ENCODE measurements at regions not wholly inside any gene's neighbourhood (a gene's known extent, or its start where the extent isn't known, plus 50 kb on each side); places are given as distances from the start of the nearest gene placed in this dataset.

- 0 out of 2 replicates have a peak, but pooled peaks have one; percentile 9 for TF ChIP-seq NFAT5 (CRISPR knock-in tag; IDR thresholded peaks at IDR 0.05)
- 0 out of 2 replicates have a peak, but pooled peaks have one; percentile 34 for TF ChIP-seq PAWR (CRISPR knock-in tag; IDR thresholded peaks at IDR 0.05; ENCODE audit: borderline replicate concordance)
- TF ChIP-seq ZNF382 (CRISPR knock-in tag; IDR thresholded peaks at IDR 0.05; ENCODE audit: borderline replicate concordance), result no peak
- peak; percentile 99 for TF ChIP-seq HMG20B (CRISPR knock-in tag; conservative IDR thresholded peaks at IDR 0.05)
- TF ChIP-seq NFE2 (CRISPR knock-in tag; IDR thresholded peaks at IDR 0.05), result no peak
- no peak for TF ChIP-seq MTA3 (CRISPR knock-in tag; IDR thresholded peaks at IDR 0.05)
- TF ChIP-seq ZBTB39 (CRISPR knock-in tag; IDR thresholded peaks at IDR 0.05), result no peak
- 0 out of 2 replicates have a peak, but pooled peaks have one; percentile 14 for TF ChIP-seq GABPB1 (CRISPR knock-in tag; IDR thresholded peaks at IDR 0.05)
- no peak; the same call in 1 of the 2 replicates for TF ChIP-seq ZNF619 (CRISPR knock-in tag; IDR thresholded peaks at IDR 0.05)
- TF ChIP-seq HOXA3 (CRISPR knock-in tag; IDR thresholded peaks at IDR 0.05), result peak; percentile 79
- TF ChIP-seq ZFP62 (CRISPR knock-in tag; IDR thresholded peaks at IDR 0.05), result no peak
- no peak for TF ChIP-seq KLF15 (CRISPR knock-in tag; IDR thresholded peaks at IDR 0.05; ENCODE audit: borderline replicate concordance)
- TF ChIP-seq PHF21A (CRISPR knock-in tag; IDR thresholded peaks at IDR 0.05), result peak; percentile 90
- no peak for TF ChIP-seq GLMP (CRISPR knock-in tag; IDR thresholded peaks at IDR 0.05; ENCODE audit: borderline replicate concordance)
Measured at GRCh38 chr17:77376795-77377709, 236.3 kb downstream of the SEC14L1 start (continued).

All from HepG2 (cell line).